ENCODE measurements at regions not wholly inside any gene's neighbourhood (a gene's known extent, or its start where the extent isn't known, plus 50 kb on each side); places are given as distances from the start of the nearest gene placed in this dataset.

GRCh38 chr16:85367485-85367884 lies 245.6 kb upstream of the GSE1 start:
- in situ Hi-C loops (cut with HindIII; ENCODE audit: low sequenced_read_pairs): loop anchor here (5.0 kb wide), 2 partner anchors 50 to 80 kb away; no protein-coding TSS in a partner anchor
- H3K4me3 ChIP-seq (ENCODE audit: low read depth, low read length): no peak overlapping the region
- TF ChIP-seq, protein P1, sequence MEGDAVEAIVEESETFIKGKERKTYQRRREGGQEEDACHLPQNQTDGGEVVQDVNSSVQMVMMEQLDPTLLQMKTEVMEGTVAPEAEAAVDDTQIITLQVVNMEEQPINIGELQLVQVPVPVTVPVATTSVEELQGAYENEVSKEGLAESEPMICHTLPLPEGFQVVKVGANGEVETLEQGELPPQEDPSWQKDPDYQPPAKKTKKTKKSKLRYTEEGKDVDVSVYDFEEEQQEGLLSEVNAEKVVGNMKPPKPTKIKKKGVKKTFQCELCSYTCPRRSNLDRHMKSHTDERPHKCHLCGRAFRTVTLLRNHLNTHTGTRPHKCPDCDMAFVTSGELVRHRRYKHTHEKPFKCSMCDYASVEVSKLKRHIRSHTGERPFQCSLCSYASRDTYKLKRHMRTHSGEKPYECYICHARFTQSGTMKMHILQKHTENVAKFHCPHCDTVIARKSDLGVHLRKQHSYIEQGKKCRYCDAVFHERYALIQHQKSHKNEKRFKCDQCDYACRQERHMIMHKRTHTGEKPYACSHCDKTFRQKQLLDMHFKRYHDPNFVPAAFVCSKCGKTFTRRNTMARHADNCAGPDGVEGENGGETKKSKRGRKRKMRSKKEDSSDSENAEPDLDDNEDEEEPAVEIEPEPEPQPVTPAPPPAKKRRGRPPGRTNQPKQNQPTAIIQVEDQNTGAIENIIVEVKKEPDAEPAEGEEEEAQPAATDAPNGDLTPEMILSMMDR (IDR thresholded peaks at IDR 0.05; ENCODE audit: low read depth, low read length, missing control alignments): no peak
- no peak for DNase-seq (ENCODE audit: low read depth)

GRCh38 chr16:85369060-85369459 lies 244.1 kb upstream of the GSE1 start:
- TF ChIP-seq, protein P1 (IDR thresholded peaks at IDR 0.05; ENCODE audit: low read depth, low read length, missing control alignments): no peak
- DNase-seq (ENCODE audit: low read depth): no peak
- no peak overlapping the region for H3K4me3 ChIP-seq (ENCODE audit: low read depth, low read length)
- in situ Hi-C loops (cut with HindIII; ENCODE audit: low sequenced_read_pairs): loop anchor here (5.0 kb wide), 2 partner anchors 52 to 78 kb away; no protein-coding TSS in a partner anchor

DNA sequence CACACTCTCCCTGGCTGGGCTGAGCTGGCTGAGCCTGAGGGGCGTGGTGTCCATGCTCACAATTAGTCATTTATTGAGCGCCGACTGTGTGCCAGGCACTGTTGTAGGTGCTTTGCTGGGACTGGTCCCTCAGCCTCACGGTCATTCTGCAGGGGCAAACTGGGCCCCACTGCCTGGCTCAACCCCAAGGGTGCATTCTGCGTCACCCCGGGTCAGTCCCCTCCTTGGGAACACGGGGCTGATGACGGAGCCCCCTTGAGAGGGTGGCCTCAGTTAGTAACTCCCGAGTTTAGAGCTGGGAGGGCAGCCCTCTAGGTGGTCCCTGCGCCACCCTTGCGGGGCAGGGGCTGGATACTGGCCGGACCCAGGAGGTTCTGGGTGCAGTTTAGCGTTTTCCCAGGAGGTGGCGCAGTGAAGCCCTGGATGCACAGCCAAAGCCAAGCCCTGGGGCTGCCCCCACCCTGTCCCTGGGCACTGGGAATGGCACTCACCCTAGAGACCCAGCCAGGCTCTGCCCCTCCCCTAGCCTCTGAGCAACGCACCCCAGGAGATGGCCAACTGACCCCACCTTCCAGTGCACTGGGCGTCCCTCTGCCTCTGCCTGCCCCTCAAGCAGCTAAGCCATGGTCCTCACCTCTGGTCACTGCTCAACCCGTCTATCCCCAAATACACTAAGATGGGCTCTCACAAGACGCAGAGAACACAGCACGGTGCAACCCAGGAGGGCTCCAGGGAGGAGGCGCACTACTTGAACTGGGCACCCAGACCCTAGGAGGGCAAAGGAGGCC lies 243.2 kb upstream of the GSE1 start:
- no peak for DNase-seq (ENCODE audit: low read depth)
- in situ Hi-C loops (cut with HindIII; ENCODE audit: low sequenced_read_pairs): loop anchor here (5.0 kb wide), 2 partner anchors 53 to 77 kb away; no protein-coding TSS in a partner anchor
- TF ChIP-seq, protein P1 (IDR thresholded peaks at IDR 0.05; ENCODE audit: low read depth, low read length, missing control alignments): peak; percentile 84
- H3K4me3 ChIP-seq (ENCODE audit: low read depth, low read length): no peak overlapping the region

DNA sequence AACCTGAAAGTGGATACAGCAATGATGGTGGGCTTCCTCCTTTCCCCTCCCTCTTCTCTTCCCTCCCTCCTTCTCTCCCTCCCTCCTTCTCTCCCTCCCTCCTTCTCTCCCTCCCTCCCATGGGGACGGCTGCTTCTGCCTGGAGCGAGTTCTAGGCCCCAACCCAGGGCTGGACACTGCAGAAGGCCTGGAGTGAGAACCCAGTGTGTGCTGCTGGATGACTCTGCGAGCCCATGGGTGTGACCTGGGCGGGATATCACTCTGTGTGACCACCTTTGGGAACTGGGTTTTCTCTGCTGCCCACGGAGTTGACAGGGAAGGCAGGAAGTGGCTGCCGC lies 242.6 kb upstream of the GSE1 start:
- TF ChIP-seq, protein P1 (IDR thresholded peaks at IDR 0.05; ENCODE audit: low read depth, low read length, missing control alignments): no peak
- in situ Hi-C loops (cut with HindIII; ENCODE audit: low sequenced_read_pairs): no loop called here
- no peak overlapping the region for H3K4me3 ChIP-seq (ENCODE audit: low read depth, low read length)
- no peak for DNase-seq (ENCODE audit: low read depth)

DNA sequence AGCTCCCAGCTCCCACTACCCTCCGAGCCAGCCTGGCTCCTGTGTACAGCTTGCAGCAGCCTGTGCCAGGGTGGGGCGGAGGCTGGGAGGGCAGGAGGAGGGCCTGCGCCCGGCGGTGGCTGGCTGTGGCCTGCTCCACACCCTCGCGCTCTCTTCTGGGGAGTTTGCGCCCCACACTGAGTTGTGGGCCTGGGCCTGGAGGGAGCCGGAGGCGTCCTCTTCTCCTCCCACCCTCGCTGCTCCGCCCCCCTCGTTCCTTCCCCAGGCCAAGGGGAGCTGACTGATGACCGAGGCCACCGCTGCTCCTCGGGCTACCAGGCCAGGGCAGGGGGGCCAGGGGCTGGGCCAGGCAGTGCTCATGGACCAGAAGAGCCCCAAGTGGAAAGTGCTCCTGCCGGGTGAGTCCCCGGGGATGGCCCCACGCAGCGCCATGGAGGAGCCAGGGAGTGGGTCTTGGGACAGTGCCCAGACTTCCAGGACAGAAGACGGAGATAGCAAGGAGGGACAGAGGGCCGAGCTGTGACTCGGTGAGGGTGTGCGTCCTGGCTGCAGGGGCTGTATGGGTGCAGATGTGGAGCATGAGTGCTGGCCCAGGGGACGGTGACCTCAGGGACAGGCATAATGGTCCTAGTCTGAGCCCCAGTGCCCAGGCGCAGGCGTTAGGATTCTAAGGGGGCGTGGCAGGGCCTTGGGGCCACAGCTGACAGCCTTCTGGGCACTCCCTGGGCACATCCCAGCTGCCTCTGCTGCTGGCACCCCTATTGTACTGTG lies 242.1 kb upstream of the GSE1 start:
- DNase-seq (ENCODE audit: low read depth): no peak
- TF ChIP-seq, protein P1 (IDR thresholded peaks at IDR 0.05; ENCODE audit: low read depth, low read length, missing control alignments): no peak
- in situ Hi-C loops (cut with HindIII; ENCODE audit: low sequenced_read_pairs): no loop called here
- no peak overlapping the region for H3K4me3 ChIP-seq (ENCODE audit: low read depth, low read length)

GRCh38 chr16:85371948-85372347 lies 241.2 kb upstream of the GSE1 start:
- no peak for DNase-seq (ENCODE audit: low read depth)
- TF ChIP-seq, protein P1 (IDR thresholded peaks at IDR 0.05; ENCODE audit: low read depth, low read length, missing control alignments): no peak
- H3K4me3 ChIP-seq (ENCODE audit: low read depth, low read length): no peak overlapping the region
- in situ Hi-C loops (cut with HindIII; ENCODE audit: low sequenced_read_pairs): no loop called here
